ENCODE measurements at regions not wholly inside any gene's neighbourhood (a gene's known extent, or its start where the extent isn't known, plus 50 kb on each side); places are given as distances from the start of the nearest gene placed in this dataset.

- Histone ChIP-seq H3K36me3 (ENCODE audit: insufficient read depth, low read length) (no peaks in the 10 kb centered on the region), H3K9me3 (ENCODE audit: low read length) (no peaks in the 10 kb centered on the region), H3K4me3 (ENCODE audit: low read length) (no peak overlapping the region)
Observed at GRCh38 chr7:156089222-156089621, 277.0 kb upstream of the SHH start.

DNA sequence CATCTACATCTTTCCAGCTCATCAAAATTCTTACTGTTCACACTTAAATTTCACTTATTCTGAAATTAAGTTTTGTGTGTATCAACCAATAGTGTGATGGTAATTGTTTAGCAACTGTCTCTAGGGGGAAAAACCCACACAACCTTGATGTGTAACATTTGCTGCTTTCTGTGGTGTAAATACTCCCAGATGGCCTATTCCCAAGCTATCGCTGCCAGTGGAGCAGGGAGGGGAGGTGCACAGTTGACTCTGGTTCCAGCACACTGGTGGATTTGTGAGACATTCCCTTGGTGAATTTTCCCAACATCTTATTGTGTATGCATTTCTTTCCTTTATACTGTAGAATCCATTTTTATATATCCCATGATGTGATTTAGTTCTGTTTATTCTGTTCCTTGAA lies 275.9 kb upstream of the SHH start:
- no peaks in the 10 kb centered on the region for H3K27me3 ChIP-seq (ENCODE audit: insufficient read depth, low read length)
- H3K36me3 ChIP-seq (ENCODE audit: insufficient read depth, low read length): no peaks in the 10 kb centered on the region
- no peaks in the 10 kb centered on the region for H3K4me1 ChIP-seq (ENCODE audit: insufficient read depth, low read length)
- no peak overlapping the region for H2AFZ ChIP-seq (ENCODE audit: low read depth, low read length)
- H3K4me3 ChIP-seq (ENCODE audit: low read length): no peak overlapping the region
- no peaks in the 10 kb centered on the region for H3K9me3 ChIP-seq (ENCODE audit: low read length)

More at GRCh38 chr7:156089222-156089621, 277.0 kb upstream of the SHH start:
- Histone ChIP-seq H3K27me3 (ENCODE audit: insufficient read depth, low read length) (no peaks in the 10 kb centered on the region), H3K4me1 (ENCODE audit: insufficient read depth, low read length) (no peaks in the 10 kb centered on the region), H2AFZ (ENCODE audit: low read depth, low read length) (no peak overlapping the region)

DNA sequence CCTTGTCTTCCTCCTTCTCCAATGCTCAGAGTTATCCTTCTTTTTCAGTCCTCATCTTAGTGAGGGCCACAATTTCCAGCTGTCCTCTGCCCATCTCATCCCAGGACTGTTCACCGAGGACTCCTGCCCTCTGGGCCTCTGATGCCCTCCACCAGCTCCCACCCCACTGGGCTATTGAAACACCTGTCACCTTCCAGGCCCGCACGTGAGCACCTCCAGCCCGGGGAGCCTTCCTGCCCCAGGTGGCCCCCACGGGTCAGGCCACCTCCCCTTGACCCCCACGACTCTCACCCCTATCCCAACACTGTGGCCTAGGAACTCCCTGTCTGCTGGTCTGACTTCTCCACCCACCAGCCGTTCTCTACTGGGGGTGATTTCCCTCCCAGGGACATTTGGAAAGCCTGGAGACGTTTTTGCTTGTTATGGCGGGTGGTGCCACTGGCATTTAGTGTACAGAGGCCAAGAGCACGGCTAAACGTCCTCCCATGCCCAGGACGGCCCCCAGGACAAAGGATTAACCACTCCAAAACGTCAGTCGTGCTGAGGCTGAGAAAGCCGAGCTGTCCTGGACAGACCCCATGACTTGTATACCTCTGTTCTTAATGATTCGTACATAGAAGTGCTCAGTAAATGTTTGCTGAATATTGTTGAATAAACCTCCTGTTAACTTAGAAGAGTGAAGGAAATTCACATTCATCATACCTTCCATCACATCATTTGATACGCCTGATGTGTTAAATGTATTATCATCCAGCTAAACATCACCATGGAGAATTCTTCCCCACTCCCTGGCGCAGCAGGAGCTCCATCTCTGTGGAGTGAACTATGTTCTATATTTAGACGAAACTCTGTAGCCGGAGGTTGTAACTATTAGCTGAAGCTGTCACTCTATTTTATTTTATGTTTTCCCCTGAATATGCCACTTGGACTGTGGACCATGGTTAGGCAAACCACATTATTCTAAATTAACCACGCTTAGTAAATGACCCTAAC lies 270.1 kb upstream of the SHH start:
- Histone ChIP-seq H2AFZ (ENCODE audit: low read depth, low read length) (no peak overlapping the region), H3K4me1 (ENCODE audit: insufficient read depth, low read length) (no peaks in the 10 kb centered on the region), H3K27me3 (ENCODE audit: insufficient read depth, low read length) (peaks cover 4% of the 10 kb centered on the region)

DNA sequence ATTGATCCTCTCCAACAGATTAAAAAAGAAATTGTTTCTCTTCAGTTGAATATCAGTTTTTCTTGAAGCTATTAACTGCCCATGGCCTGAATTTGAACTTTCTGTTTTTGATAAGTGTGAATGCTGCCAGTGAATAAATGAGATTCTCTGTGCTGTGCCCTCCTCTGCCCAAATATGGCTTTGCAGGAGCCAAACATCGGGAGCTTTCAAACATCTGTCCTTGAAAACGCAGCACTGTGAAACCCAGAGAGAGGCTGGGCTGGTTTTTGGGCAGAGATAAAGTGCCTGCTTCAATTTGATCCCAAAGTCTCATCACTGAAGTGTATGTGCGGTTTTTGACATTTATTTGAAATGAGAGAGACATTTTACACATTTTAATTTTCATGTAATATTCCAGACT lies 268.3 kb upstream of the SHH start:
- no peaks in the 10 kb centered on the region for H3K9me3 ChIP-seq (ENCODE audit: low read length)
- no peak overlapping the region for H2AFZ ChIP-seq (ENCODE audit: low read depth, low read length)
- peaks cover 4% of the 10 kb centered on the region for H3K27me3 ChIP-seq (ENCODE audit: insufficient read depth, low read length)
- no peaks in the 10 kb centered on the region for H3K4me1 ChIP-seq (ENCODE audit: insufficient read depth, low read length)
- no peaks in the 10 kb centered on the region for H3K36me3 ChIP-seq (ENCODE audit: insufficient read depth, low read length)
- H3K4me3 ChIP-seq (ENCODE audit: low read length): no peak overlapping the region

More for the DNA sequence above, 270.1 kb upstream of the SHH start:
- no peak overlapping the region for H3K4me3 ChIP-seq (ENCODE audit: low read length)
- no peaks in the 10 kb centered on the region for H3K9me3 ChIP-seq (ENCODE audit: low read length)
- no peaks in the 10 kb centered on the region for H3K36me3 ChIP-seq (ENCODE audit: insufficient read depth, low read length)

DNA sequence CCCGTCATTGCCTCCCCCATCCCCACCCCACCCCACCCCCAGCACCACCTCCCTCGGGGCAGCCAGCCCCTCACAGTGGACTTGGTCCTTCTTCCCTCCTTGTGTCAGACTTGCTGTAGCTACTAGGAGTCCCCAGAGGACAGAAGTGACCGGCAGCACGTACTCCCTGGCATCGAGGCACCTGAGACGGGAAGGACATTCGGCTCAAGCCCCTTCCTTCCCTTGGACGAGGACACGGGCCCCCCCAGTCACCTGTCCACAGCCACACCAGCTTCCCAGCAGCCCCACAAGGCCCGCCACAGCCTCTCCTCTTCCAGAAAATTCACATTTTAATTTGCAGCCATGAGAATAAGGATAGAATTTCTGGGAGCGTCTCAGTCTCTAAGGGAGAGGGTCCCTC lies 267.8 kb upstream of the SHH start:
- H3K4me3 ChIP-seq (ENCODE audit: low read length): no peak overlapping the region
- no peaks in the 10 kb centered on the region for H3K9me3 ChIP-seq (ENCODE audit: low read length)
- peaks cover 4% of the 10 kb centered on the region for H3K27me3 ChIP-seq (ENCODE audit: insufficient read depth, low read length)
- H2AFZ ChIP-seq (ENCODE audit: low read depth, low read length): no peak overlapping the region
- H3K36me3 ChIP-seq (ENCODE audit: insufficient read depth, low read length): no peaks in the 10 kb centered on the region
- H3K4me1 ChIP-seq (ENCODE audit: insufficient read depth, low read length): no peaks in the 10 kb centered on the region

- Histone ChIP-seq H3K4me3 (ENCODE audit: low read length) (no peak overlapping the region), H2AFZ (ENCODE audit: low read depth, low read length) (no peak overlapping the region), H3K27me3 (ENCODE audit: insufficient read depth, low read length) (peaks cover 4% of the 10 kb centered on the region), H3K36me3 (ENCODE audit: insufficient read depth, low read length) (no peaks in the 10 kb centered on the region), H3K4me1 (ENCODE audit: insufficient read depth, low read length) (no peaks in the 10 kb centered on the region), H3K9me3 (ENCODE audit: low read length) (no peaks in the 10 kb centered on the region)
Observed at GRCh38 chr7:156079156-156079555, 266.9 kb upstream of the SHH start.

- Histone ChIP-seq H3K9me3 (ENCODE audit: low read length) (no peaks in the 10 kb centered on the region), H2AFZ (ENCODE audit: low read depth, low read length) (no peak overlapping the region), H3K4me1 (ENCODE audit: insufficient read depth, low read length) (no peaks in the 10 kb centered on the region), H3K27me3 (ENCODE audit: insufficient read depth, low read length) (peaks cover 3% of the 10 kb centered on the region), H3K4me3 (ENCODE audit: low read length) (no peak overlapping the region), H3K36me3 (ENCODE audit: insufficient read depth, low read length) (no peaks in the 10 kb centered on the region)
Observed at GRCh38 chr7:156074982-156075615, 262.8 kb upstream of the SHH start.

GRCh38 chr7:156074084-156074483 lies 261.8 kb upstream of the SHH start:
- no peak overlapping the region for H2AFZ ChIP-seq (ENCODE audit: low read depth, low read length)
- H3K9me3 ChIP-seq (ENCODE audit: low read length): no peaks in the 10 kb centered on the region
- H3K36me3 ChIP-seq (ENCODE audit: insufficient read depth, low read length): no peaks in the 10 kb centered on the region

GRCh38 chr7:156073366-156074052 lies 261.2 kb upstream of the SHH start:
- no peaks in the 10 kb centered on the region for H3K4me1 ChIP-seq (ENCODE audit: insufficient read depth, low read length)
- no peak overlapping the region for H2AFZ ChIP-seq (ENCODE audit: low read depth, low read length)
- no peaks in the 10 kb centered on the region for H3K36me3 ChIP-seq (ENCODE audit: insufficient read depth, low read length)
- H3K4me3 ChIP-seq (ENCODE audit: low read length): no peak overlapping the region
- H3K27me3 ChIP-seq (ENCODE audit: insufficient read depth, low read length): peaks cover 2% of the 10 kb centered on the region
- H3K9me3 ChIP-seq (ENCODE audit: low read length): no peaks in the 10 kb centered on the region

More at GRCh38 chr7:156074084-156074483, 261.8 kb upstream of the SHH start:
- Histone ChIP-seq H3K4me3 (ENCODE audit: low read length) (no peak overlapping the region), H3K27me3 (ENCODE audit: insufficient read depth, low read length) (peaks cover 3% of the 10 kb centered on the region), H3K4me1 (ENCODE audit: insufficient read depth, low read length) (no peaks in the 10 kb centered on the region)

- Histone ChIP-seq H3K9me3 (ENCODE audit: low read length) (no peaks in the 10 kb centered on the region), H3K36me3 (ENCODE audit: insufficient read depth, low read length) (no peaks in the 10 kb centered on the region), H3K4me1 (ENCODE audit: insufficient read depth, low read length) (no peaks in the 10 kb centered on the region), H3K4me3 (ENCODE audit: low read length) (no peak overlapping the region), H3K27me3 (ENCODE audit: insufficient read depth, low read length) (peaks cover 2% of the 10 kb centered on the region), H2AFZ (ENCODE audit: low read depth, low read length) (no peak overlapping the region)
Observed at GRCh38 chr7:156071612-156072011, 259.3 kb upstream of the SHH start.

GRCh38 chr7:156069891-156070290 lies 257.6 kb upstream of the SHH start:
- Histone ChIP-seq H3K9me3 (ENCODE audit: low read length) (no peaks in the 10 kb centered on the region), H3K36me3 (ENCODE audit: insufficient read depth, low read length) (no peaks in the 10 kb centered on the region), H2AFZ (ENCODE audit: low read depth, low read length) (no peak overlapping the region), H3K4me3 (ENCODE audit: low read length) (no peak overlapping the region), H3K4me1 (ENCODE audit: insufficient read depth, low read length) (no peaks in the 10 kb centered on the region), H3K27me3 (ENCODE audit: insufficient read depth, low read length) (peaks cover 2% of the 10 kb centered on the region)

GRCh38 chr7:156067156-156067555 lies 254.9 kb upstream of the SHH start:
- Histone ChIP-seq H3K9me3 (ENCODE audit: low read length) (no peaks in the 10 kb centered on the region), H3K27me3 (ENCODE audit: insufficient read depth, low read length) (peaks cover 2% of the 10 kb centered on the region), H3K4me1 (ENCODE audit: insufficient read depth, low read length) (no peaks in the 10 kb centered on the region), H3K4me3 (ENCODE audit: low read length) (no peak overlapping the region), H2AFZ (ENCODE audit: low read depth, low read length) (no peak overlapping the region), H3K36me3 (ENCODE audit: insufficient read depth, low read length) (no peaks in the 10 kb centered on the region)

DNA sequence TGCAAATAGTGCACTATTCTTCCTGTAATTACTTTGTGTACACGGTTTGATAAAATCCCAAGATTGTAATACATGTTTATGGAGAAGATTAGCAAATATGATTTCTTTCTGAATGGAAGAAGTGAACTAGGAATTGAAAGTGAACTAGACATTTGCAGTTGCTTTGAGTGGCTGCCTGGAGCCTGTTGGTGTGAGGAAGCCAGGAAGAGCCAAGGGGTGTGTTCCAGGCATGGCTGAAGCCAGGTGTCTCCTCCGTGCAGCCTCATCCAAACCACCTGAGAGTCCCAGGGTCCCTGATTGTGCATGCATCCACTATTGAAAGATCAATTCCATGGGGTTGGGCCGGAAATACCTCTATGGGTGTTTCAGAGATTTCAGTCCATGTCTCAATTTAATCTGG lies 253.1 kb upstream of the SHH start:
- Histone ChIP-seq H3K4me3 (ENCODE audit: low read length) (no peak overlapping the region), H3K4me1 (ENCODE audit: insufficient read depth, low read length) (no peaks in the 10 kb centered on the region), H3K9me3 (ENCODE audit: low read length) (no peaks in the 10 kb centered on the region), H2AFZ (ENCODE audit: low read depth, low read length) (no peak overlapping the region), H3K27me3 (ENCODE audit: insufficient read depth, low read length) (peaks cover 2% of the 10 kb centered on the region), H3K36me3 (ENCODE audit: insufficient read depth, low read length) (no peaks in the 10 kb centered on the region)
